CD4-positive, alpha-beta T cell treated with Interleukin-15 for 1 hour (primary cell): ENCODE measurements at regions not wholly inside any gene's neighbourhood (a gene's known extent, or its start where the extent isn't known, plus 50 kb on each side); places are given as distances from the start of the nearest gene placed in this dataset.

Experiments
- DNase-seq: peaks from one replicate; pipeline ENCODE4 v3.0.0-alpha.2; 2020

DNA sequence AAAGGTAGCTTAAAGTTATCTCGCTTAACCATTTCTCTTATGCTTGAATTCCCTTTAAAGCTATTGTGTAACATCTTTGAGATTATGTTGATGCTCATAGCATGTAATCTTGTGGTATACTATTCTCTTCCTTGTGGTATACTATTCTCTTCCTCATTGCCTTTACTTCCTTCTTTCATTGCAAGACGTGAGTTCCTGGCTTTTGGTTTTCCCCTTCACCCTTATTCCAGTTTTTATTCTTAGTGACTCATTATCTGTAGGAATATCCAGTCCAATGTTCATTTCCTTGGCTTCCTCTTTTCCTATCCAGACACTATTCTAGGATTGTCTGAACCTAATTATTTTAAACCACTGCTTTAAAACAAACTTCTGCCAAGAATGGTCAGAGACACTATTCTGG lies 564.0 kb downstream of the CCER1 start:
- DNase-seq: no peak

DNA sequence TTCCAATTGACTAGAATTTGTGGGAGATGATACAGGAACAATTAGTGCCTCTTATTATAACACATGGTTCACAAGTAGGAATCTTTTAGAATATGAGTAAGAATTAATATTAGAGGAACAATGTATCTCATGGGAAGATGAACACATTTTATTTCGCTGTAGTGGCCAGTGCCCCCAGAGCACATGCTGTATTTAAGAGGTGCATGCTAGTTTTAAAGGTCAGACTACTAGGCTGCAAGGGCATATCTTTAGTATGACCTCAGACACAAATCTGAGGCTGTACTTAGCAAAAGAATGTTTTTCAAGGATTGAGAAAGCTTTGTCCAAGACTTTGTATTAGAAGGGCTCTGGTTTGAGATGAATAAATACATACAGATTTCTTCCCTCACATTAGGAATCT lies 586.9 kb downstream of the CCER1 start:
- no peak for DNase-seq

DNA sequence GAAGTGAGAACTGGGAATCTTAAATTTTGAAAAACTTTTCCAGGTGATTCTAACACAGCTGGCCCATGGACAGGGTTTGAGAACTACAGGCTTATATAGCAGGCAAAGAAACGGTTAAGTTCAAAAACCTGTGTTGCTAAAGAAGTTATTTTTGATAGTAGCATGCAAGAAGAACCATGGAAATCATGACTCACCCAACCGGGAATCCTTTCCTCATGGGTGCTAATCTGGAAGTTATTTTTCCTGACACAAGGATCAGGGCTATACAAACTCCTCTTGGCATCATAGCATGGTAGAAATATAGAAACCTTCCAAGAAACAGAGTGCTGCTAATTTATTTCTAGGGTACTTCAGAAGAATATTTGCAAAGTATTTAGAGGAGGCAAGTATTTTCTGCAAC lies 588.7 kb downstream of the CCER1 start:
- DNase-seq: no peak

DNA sequence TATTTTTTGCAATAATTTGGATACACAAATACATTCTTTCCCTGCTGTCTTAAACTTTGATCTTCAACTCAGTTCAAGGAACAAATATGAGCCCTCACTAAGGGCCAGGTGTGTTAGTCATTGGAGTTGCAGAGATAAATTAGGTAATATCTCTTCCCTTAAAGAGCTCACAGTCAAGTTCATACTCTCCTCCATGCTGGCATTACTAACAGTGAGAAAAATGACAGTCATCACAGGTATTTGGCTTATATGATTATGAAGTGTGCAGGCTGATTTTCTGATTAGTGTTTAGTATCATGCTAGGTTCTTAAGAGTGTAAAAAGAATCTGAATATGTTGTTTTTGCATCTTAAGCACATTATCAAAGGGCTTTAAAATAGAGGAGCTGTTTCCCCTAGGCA lies 594.7 kb downstream of the CCER1 start:
- no peak for DNase-seq

DNA sequence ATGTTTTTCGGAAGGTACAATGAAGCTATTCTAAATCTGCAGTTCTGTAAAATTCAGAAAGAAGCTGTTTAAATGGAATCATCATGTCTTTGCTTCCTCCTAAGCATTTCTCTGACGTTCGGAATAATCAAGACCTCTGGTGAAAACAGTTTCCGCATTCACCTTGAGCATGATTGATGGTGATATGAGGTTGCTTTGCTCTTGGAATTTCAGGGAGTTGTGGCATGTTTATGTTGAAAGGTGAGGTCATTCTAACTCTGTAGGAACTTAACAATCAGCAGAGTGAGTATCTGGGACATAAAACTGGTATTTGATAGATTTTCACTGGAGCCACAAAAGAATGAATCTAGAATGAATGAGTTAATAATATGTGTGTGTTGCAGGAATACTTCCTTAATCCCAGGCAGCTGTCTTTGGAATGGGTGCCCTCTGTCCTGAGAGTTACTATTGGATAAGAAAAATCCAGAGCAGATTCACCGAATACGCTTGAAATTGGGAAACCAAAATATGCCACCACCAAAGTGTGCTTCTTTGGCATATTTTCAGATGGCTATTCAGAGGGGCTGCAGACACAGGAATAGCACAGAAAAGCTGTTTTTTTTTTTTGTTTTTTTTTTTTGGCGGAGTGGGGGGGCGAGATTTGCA lies 599.1 kb downstream of the CCER1 start:
- DNase-seq: no peak

DNA sequence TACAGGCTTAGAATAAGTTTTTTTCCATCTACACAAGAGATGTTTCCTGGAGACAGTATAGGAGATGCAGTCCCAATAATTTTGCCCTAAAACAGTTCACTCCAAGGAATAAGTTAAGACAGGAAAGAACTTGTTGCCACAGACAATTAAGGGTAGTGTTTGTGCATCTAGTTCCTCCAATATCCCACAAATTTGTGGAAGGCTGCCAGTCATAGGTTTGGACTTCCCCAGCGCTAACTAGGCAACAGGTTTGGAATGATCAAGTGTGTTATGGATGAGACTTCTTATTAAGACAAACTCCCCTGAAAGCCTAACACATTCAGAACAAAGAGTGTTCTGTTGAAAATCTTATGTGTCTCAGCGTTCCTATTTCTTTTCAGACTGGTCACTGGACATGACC lies 611.0 kb downstream of the CCER1 start:
- no peak for DNase-seq

DNA sequence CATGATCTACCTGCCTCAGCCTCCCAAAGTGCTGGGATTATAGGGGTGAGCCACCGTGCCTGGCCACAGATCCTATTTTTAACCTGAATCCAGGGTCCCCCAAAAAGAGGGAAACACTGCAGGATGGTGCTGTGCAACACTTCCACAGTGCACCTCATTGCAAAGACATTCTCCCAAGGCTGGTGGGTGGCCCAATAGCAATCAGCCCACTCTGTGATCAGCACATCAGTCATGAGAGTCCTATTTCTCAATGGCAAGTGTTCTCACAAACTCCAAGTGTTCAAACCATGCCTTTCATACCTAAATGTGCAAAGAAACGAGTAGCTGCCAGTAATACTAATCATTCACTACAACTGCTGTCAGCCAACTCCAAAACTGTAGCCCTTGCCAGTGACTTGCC lies 612.9 kb downstream of the CCER1 start:
- no peak for DNase-seq

DNA sequence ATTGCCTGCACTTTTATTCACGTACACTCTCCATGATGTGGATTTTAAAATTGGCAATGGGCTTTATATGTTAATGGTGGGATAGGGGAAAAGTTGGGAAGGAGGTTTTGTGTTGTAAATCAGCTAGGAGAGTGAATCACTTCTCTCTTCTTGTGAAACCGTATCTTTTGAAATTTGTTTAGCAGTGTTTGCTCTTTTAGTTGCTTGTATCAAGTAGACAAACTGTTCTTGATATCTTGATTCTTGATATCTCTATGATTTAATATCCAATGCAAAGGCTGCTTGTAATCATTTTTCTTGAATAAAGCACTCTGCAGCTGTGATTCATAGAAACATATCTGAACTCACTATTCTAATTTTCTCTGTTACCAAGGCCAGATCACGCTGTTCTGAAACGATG lies 615.1 kb downstream of the CCER1 start:
- DNase-seq: no peak

DNA sequence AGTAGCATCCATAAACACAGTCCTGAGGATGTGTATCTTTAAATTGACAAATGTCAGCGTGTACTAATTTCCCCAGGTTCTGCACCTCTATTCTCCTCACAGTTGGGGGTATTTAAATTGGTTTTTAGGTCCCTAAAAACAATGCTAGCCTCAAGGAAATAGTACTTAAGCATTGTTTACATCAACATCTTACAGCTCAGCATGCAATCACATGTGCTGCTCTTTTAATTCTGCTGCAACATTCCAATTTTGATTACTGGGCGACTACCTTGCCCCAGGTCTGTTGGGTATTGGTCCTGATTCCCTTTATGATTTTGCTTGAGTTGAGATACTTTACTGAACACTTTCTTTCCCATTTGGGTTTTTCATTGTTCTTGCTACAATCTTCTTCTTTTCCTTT lies 616.6 kb downstream of the CCER1 start:
- no peak for DNase-seq

DNA sequence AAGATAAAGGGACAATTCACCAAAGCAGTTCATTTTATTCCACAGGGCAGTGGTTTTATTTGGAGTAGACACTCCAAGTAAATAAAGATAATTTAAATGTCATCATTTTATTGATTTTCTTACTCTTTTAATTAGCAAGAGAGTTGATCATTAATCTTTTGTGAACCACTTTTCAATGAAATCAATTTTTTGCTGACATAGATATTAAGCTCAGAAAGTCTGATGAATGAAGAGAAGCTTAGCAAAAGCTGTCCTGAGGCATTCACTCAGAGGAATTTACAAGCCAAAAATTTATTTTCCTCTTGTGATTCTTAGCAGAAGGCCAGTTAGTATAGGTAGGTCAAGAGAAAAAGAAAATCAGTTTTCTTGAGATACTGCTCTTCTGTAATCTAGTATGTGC lies 618.0 kb downstream of the CCER1 start:
- no peak for DNase-seq

DNA sequence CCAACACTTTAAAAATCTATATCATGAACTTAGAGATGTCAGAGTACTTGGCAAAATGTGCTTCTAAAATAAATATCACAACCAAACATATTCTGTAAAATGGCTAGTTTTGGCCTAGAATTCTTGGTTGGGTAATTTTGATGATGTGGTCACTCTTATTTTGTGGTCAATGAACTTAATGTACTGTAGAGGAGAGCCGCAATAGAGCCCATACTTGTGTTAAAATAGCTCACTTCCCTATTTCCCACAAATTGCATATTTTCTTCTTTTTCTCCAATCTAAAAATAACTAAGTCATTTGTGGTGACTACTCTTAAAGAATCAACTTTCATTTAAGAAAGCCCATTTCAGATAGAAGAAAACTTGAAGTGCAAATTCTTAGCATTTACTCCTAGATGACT lies 619.4 kb downstream of the CCER1 start:
- DNase-seq: no peak

DNA sequence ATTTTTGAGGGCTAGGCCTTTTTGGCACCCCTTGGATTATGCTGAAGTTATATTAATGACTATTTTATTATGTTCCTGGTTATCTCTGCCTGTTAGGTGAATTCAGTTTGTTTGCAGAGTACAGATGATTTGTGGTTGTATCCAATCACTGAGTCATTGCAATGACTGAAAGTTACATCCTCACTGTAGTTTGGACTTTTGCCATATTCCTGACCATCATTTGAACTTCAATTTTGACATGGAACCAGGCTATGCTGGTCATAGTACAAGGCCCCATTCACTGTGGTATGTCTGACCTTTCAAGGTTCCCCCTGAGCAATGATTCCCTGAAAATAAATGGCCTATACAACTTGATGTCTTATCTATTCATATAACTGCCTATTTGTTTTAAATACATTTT lies 621.0 kb downstream of the CCER1 start:
- no peak for DNase-seq

DNA sequence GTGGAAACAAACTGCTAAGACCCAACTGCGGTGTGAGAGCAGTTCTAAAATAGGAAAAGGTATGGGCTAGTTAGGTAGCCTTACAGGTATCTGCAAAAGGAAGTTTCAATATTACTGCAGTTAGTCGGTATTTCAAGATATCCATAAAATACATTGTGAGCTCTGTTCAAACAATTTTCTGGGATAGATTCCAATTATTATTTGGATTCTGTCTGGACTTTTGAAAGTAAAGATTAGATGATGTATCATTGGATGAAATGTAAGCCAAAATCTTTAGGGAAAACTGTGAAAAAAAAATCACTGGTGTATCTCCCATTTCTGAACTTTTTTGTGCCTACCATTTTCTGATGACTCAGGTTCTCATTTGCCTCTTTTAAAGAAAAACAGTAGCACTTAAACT lies 621.6 kb downstream of the CCER1 start:
- DNase-seq: no peak

DNA sequence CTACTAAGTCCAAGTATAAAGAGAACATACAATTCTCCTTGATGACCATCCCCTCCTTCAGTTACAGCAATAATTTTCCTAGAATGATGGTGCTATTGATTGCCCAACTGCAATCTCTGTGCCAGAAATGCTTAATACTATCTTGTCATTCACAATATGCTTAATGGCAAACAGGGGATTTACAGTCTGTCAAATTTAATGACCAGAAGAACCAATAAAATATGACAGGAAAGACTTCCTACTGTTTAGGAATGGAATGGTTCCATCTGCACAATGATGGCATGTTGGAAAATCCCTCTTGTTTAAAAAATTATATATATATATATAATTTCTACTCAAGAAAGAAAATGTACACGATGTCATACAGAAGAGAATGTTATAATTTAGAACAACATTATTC lies 623.2 kb downstream of the CCER1 start:
- DNase-seq: no peak

DNA sequence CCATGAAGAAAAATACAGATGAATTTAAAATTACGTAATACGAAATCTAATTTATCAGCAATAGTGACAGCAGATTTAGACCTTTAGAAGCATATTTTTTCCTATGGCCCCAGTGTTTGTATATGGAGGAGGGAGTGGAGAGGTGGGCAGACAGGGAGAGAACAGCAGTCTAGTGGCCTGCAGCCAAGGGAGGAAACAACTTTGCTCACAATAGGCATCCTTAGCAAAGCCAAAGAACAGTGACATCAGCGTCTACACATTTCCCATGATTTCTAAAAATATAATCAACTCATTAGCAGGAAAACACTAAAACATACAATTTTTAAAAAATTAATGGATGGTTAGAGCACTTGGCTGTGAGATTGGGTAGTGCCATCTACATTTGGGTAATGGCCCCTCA lies 622.6 kb upstream of the ATP2B1 start:
- no peak for DNase-seq

DNA sequence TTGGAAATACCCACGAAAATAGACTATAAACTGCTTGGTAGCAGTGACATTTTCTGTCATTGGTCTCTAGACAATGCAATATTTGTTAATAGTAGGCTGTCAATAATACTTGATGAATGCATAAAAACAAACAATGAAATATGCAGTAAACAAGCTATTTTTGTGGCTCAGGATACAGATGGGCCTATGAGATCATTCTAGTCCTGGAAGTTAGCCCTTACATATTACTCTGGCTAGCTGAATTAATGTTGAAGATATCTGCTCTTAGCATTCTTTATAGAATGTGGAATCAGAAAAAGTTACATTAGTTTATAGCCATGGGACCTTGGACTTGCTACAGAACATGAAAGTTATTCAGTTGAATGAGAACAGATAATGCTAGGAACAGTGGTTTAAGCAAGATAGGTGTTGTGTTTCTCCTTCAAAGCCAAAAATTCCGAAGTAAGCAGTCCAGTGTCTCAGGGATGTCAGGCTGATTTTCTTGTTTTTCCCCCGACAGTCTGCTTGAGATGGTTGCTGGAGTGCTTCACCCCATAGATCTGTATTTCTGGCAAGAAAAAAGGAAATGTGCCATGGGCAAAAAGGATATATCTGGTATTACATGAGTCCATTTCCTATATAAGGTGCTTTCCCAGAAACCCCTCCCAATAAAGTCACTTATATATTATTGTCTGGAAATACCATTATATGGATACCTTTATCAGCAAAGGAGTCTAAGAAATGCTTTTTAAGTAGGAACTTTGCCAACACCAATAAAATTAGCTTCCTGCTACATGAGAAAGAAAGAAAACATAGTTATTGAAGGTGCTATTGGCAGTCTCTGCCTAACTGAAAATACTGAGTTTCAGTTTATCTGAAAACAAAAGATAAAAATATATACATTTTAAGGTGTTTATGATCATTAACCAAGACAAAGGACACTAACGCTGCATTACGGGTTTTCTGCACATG lies 619.4 kb upstream of the ATP2B1 start:
- no peak for DNase-seq

DNA sequence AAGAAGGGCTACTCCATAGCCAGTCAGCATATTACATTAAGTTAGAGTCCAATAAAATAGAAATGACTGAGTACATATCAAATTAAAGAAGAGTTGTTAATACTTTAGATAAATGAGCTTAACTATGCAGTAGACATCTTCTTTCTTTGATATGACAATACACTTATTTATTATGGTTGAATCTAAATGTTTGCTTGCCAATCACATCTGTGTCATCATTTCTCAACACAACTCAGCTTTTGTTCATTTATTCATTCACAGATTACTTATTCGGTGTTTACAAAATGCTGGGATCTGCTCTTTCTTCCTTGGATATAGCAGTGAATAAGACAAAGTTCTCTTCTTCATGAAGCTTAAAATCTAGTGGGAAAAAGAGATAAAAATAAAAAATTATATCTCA lies 614.6 kb upstream of the ATP2B1 start:
- no peak for DNase-seq

DNA sequence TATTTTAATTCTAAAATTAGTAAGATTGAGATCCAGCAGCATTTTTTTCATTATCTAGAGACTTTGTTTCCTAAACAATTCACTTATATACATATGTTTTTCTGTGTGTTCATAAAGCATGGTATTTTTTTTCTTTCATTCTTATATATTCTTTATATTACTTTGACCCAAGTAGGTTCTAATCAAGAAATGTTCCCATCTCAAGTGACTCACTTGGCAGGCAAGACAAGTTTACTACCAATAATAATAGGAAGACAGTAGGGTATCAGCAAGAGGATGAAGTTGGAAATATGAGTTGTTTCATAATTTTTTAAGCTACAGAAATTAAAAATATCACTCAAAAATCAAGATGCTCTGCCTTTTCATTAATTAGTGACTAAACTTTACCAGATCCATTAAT lies 613.4 kb upstream of the ATP2B1 start:
- DNase-seq: no peak

DNA sequence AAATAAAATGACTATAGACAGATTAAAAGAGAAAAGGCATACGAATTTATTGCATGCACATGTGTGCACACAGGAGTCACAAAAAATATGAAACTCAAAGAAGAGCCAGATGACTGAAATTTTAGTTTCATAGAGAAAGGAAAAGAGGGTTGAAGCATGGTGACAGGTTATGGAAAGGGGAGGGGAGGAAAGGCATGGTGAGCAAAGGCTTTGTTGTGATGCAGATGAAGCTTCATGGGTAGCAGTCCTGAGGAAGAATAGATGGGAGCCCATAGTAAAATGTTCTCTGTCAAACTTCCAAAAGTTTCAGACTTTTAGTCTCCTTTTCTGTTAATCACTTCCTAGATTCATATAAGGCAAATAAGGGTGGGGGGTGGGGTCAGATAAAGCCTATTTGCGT lies 612.7 kb upstream of the ATP2B1 start:
- DNase-seq: no peak

DNA sequence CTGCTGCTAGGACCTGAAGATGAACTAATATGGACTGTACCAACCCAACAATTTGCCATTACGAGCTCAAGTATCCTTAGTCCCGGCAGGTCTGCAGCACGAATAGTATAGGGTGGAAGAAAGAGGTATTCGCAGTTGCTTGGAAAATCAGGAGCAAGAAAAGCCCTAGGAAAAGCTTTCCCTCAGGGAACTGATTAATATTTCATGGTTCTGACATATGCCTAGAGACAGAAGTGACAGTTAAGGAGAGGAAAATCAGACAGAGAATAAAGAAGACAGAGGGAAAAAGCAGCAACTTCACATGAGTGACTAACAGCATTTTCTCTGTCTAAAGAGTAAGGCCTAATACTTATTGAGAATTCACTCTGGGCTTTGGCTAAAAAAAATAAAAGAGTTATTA lies 602.9 kb upstream of the ATP2B1 start:
- DNase-seq: no peak

DNA sequence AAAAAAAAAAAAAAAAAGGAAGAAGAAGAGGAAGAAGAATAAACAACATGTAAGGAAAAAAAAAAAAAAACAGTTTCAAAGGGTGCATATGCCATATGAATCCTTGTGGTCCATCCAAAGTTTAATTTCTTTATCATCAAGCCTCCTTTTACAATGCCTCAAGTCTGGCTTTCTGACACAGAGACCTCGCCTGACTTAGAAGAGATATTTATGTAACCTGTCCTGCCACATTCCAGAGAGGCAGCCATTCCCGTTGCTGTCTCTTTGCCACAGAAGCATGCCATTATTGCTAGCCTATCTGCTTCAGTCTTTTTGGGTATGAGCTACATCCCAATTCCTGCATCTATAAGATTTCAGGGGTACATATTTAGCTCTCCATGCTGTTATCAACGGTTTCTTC lies 596.7 kb upstream of the ATP2B1 start:
- no peak for DNase-seq

DNA sequence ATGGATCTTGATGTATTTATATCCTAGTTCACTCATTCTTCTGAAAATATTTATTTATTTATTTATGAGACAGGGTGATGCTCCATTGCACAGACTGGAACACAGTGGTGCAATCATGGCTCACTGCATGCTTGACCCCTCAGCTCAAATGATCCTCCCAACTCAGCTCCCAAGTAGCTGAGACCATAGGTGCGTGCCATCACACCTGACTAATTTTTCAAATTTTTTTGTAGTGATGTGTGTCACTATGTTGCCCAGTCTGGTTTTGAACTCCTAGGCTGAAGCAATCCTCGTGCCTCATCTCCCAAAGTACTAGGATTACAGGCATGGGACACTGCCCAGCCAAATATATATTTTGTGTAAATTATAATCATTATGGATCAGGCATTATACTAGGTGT lies 595.6 kb upstream of the ATP2B1 start:
- DNase-seq: no peak

DNA sequence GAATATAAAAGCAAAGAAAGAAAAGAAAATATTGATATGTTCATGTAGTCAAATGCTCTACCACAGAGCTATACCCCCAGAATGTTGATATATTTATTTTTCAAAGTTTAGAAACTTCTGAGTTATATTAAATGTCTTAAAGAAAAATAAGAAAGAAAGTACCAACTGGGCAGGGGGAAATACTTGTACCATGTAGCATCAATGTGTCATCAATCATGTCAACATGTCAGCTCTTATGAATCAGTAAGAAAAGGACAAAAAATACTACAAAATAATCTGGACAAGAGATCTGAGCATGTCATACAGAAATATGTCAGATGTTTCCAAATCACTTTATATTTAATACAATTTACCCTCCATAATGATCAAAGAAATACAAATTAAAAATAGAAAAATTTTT lies 595.1 kb upstream of the ATP2B1 start:
- no peak for DNase-seq

DNA sequence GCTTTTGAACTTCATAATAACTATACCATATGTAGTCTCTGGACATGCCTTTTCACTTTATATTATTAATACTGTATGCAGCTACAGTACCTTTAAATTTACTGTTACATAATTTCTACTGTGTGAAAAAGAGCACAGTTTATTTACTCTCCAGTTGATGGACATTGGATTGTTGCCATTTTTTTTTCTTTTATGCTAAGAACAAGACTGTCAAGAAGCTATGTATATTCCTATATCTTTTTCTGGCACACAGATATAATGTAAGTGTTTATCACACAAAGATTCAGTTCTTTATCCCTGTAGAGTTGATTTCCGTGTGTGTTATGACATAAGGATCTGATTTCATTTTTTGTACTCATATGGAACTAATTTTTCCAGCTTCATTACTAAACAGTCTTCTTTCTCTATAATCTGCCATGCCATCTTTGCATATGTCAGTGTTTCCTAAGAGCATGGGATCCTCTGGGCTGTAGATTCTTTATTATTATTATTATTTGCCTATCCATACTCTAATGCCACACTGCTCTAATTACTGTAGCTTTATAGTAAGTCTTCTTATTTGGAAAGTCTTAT lies 593.0 kb upstream of the ATP2B1 start:
- DNase-seq: no peak
